Esophagus muscularis mucosa (tissue), 4 donors: ENCODE measurements at regions not wholly inside any gene's neighbourhood (a gene's known extent, or its start where the extent isn't known, plus 50 kb on each side); places are given as distances from the start of the nearest gene placed in this dataset.

Source experiments
- EP300 ChIP-seq: sonication (generic); formaldehyde crosslinking; IDR thresholded peaks from one replicate; pipeline ENCODE4 v1.6.1; 2017; ENCODE audit warnings: antibody characterized with exemption
- POLR2A ChIP-seq: fragments of 450-650 bp; IDR thresholded peaks from one replicate; pipeline ENCODE4 v1.6.1; 2017; ENCODE audit warnings: antibody characterized with exemption, moderate library complexity, mild to moderate bottlenecking, low read depth
- POLR2AphosphoS5 ChIP-seq, 2 donors: sonication (generic); formaldehyde crosslinking; IDR thresholded peaks; one replicate each; pipeline ENCODE4 v1.6.1; 2017; ENCODE audit warnings: antibody characterized with exemption in 2 of 2
- TF ChIP-seq, protein P1 (sequence below), 3 experiments: fragments of 200-600 bp in 2 of 3; fragments of 450-650 bp in 1 of 3; sonication (generic) in 2 of 3; IDR thresholded peaks; one replicate each; pipeline ENCODE4 v1.5.1; 2017 to 2019; ENCODE audit warnings: antibody characterized with exemption in 3 of 3, mild to moderate bottlenecking in 2 of 3, moderate library complexity in 1 of 3

DNA sequence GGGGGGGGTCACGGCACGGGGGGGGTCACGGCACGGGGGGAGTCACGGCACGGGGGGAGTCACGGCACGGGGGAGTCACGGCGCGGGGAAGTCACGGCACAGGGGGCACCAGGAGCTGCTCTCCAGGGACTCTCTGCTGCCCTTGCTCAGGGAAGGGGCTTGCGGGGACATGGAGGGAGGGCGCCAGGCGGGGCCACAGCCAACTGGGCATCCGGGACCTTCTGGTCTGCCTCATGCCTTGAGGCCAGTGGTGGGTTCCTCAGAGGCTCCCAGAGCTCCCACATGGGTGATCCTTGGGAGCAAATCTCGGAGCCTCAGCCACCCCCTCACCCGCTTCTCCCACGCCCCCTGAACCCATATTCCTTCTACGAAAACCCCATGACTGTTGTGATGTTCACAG is 55.8 kb upstream of the TMEM18 start:
- TF ChIP-seq, protein P1, sequence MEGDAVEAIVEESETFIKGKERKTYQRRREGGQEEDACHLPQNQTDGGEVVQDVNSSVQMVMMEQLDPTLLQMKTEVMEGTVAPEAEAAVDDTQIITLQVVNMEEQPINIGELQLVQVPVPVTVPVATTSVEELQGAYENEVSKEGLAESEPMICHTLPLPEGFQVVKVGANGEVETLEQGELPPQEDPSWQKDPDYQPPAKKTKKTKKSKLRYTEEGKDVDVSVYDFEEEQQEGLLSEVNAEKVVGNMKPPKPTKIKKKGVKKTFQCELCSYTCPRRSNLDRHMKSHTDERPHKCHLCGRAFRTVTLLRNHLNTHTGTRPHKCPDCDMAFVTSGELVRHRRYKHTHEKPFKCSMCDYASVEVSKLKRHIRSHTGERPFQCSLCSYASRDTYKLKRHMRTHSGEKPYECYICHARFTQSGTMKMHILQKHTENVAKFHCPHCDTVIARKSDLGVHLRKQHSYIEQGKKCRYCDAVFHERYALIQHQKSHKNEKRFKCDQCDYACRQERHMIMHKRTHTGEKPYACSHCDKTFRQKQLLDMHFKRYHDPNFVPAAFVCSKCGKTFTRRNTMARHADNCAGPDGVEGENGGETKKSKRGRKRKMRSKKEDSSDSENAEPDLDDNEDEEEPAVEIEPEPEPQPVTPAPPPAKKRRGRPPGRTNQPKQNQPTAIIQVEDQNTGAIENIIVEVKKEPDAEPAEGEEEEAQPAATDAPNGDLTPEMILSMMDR (IDR thresholded peaks at IDR 0.05) = no peak
- TF ChIP-seq POLR2A (no peak), EP300 (no peak), POLR2AphosphoS5 (IDR thresholded peaks at IDR 0.05) (no peak)
